ENCODE measurements at regions not wholly inside any gene's neighbourhood (a gene's known extent, or its start where the extent isn't known, plus 50 kb on each side); places are given as distances from the start of the nearest gene placed in this dataset.

GRCh38 chr12:107180272-107180671 is 86.9 kb upstream of the CRY1 start:
- H3K4me1 ChIP-seq (replicated peaks in 1 of 4; ENCODE audit: control insufficient read depth in 3 of 4, insufficient read depth in 4 of 4, low read length in 3 of 4): no peaks in the 10 kb centered on the region
- H2BK120ac ChIP-seq (replicated peaks; ENCODE audit: low read depth, low read length): no peak overlapping the region
- no peaks in the 10 kb centered on the region for H3K23me2 ChIP-seq (ENCODE audit: low read depth, low read length)
- TF ChIP-seq CBX5 (IDR thresholded peaks at IDR 0.05; ENCODE audit: low read depth, low read length): no peak
- no peak overlapping the region for H2BK5ac ChIP-seq (ENCODE audit: low read depth, low read length)
- no peaks in the 10 kb centered on the region for H3K9me3 ChIP-seq (ENCODE audit: insufficient read depth in 2 of 2, low read depth in 1 of 2, low read length in 1 of 2)
- no peak overlapping the region for H4K8ac ChIP-seq (ENCODE audit: extremely low read depth, insufficient read depth, low read length)
- H3K4me2 ChIP-seq (ENCODE audit: insufficient read depth in 1 of 2, low read depth in 2 of 2, low read length in 2 of 2): no peak overlapping the region
- no peak overlapping the region for H3K23ac ChIP-seq (ENCODE audit: insufficient read length)
- H3K9ac ChIP-seq (replicated peaks in 1 of 4; ENCODE audit: extremely low read depth in 1 of 4, low read depth in 3 of 4, low read length in 3 of 4): no peak overlapping the region
- no peak overlapping the region for H2BK12ac ChIP-seq (ENCODE audit: low read depth, low read length)
- H3K27me3 ChIP-seq (replicated peaks in 1 of 4; ENCODE audit: control insufficient read depth in 3 of 4, extremely low read depth in 1 of 4, insufficient read depth in 3 of 4, low read length in 3 of 4): no peaks in the 10 kb centered on the region
- 81% methylated on average over 1 of the region's 1 CpG; no CpG with 5 or more reads in 1 of the 2 experiments for WGBS, 2 experiments (ENCODE audit: extremely low coverage in 1 of 2, insufficient coverage in 1 of 2, insufficient read length in 1 of 2, insufficient replicate concordance in 2 of 2, low coverage in 1 of 2, low lambda C conversion rate in 2 of 2, missing lambda C conversion rate in 1 of 2)
- FAIRE-seq: no peak
- DNase-seq (ENCODE audit: low read depth in 1 of 2, low spot score in 2 of 2): no peak
- H3K4ac ChIP-seq (replicated peaks; ENCODE audit: insufficient read length, low read depth, low read length): no peak overlapping the region
- no peak overlapping the region for H2BK20ac ChIP-seq (ENCODE audit: low read length)
- H3K79me1 ChIP-seq (ENCODE audit: low read depth, low read length): no peaks in the 10 kb centered on the region
- no peaks in the 10 kb centered on the region for H4K20me1 ChIP-seq (replicated peaks in 1 of 2; ENCODE audit: control insufficient read depth in 1 of 2, insufficient read depth in 2 of 2, low read length in 2 of 2)
- no peak overlapping the region for H3K14ac ChIP-seq (ENCODE audit: insufficient read length)
- H3K56ac ChIP-seq (replicated peaks; ENCODE audit: insufficient read length, low read depth, low read length): no peak overlapping the region
- no peak overlapping the region for H3K4me3 ChIP-seq (ENCODE audit: extremely low read depth in 1 of 4, insufficient read depth in 2 of 4, low read depth in 3 of 4, low read length in 4 of 4)
- no peak overlapping the region for H3K18ac ChIP-seq (ENCODE audit: extremely low read depth, low read length)
- H2AK5ac ChIP-seq (ENCODE audit: low read depth, low read length): no peak overlapping the region
- no peak overlapping the region for H3K27ac ChIP-seq (ENCODE audit: low read depth, low read length)
- H4K91ac ChIP-seq (replicated peaks; ENCODE audit: insufficient read length, low read length): no peak overlapping the region
- H4K5ac ChIP-seq (ENCODE audit: insufficient read length, low read depth, low read length): no peak overlapping the region
- H2AFZ ChIP-seq (ENCODE audit: low read length): no peak overlapping the region
- ChIA-PET POLR2A (ENCODE audit: partially characterized antibody) (no interaction called here), CTCF (ENCODE audit: partially characterized antibody) (no interaction called here)
- no peaks in the 10 kb centered on the region for H3K79me2 ChIP-seq (ENCODE audit: control insufficient read depth in 1 of 2, insufficient read depth in 2 of 2, low read length in 2 of 2)
- H2BK15ac ChIP-seq (ENCODE audit: low read length): no peak overlapping the region
- no peaks in the 10 kb centered on the region for H3K36me3 ChIP-seq (ENCODE audit: control insufficient read depth in 2 of 4, insufficient read depth in 4 of 4, low read length in 3 of 4)

Data from H1 (cell line).